Endothelial cell of umbilical vein (primary cell): ENCODE measurements at regions not wholly inside any gene's neighbourhood (a gene's known extent, or its start where the extent isn't known, plus 50 kb on each side); places are given as distances from the start of the nearest gene placed in this dataset.

Experiments
- BruUV-seq: library from RNA; stranded (reverse); fragments of 400-500 nt; replicated peaks from 2 replicates; lab custom pipeline; 2021; lab: Mats Ljungman, UMichigan
- CTCF ChIA-PET: fragments of 300-600, 350-600 bp; sonication (Branson Sonifier 250); formaldehyde crosslinking; loops from one replicate; lab custom pipeline; 2021; ENCODE audit warnings: antibody characterized with exemption, inconsistent platforms; lab: Charles Lee
- POLR2A ChIA-PET: fragments of 300-600, 350-600 bp; sonication (Branson Sonifier 250); formaldehyde crosslinking; loops from one replicate; lab custom pipeline; 2021; ENCODE audit warnings: antibody characterized with exemption, inconsistent platforms; lab: Charles Lee
- DNase-seq: peaks from one replicate; pipeline ENCODE4 v3.0.0-alpha.2; 2011; ENCODE audit warnings: low read depth, low spot score
- FAIRE-seq: peaks from 2 replicates; lab custom pipeline; 2011; peaks lifted over from hg19 to GRCh38; lab: Jason Lieb, UNC
- H2AFZ ChIP-seq: 2 replicates; pipeline ENCODE4 v1.6.0; 2012; ENCODE audit warnings: low read depth, low read length, control low read depth, inconsistent platforms
- H3K27ac ChIP-seq: 2 replicates; pipeline ENCODE4 v1.5.1; 2011; ENCODE audit warnings: low read depth, mild to moderate bottlenecking, control low read depth, low read length, moderate library complexity; ENCODE audit not compliant: insufficient read depth
- H3K27me3 ChIP-seq, 2 experiments: 2 replicates each; pipeline versions ENCODE4 v1.6.0 to v1.6.1; 2011; ENCODE audit warnings: low read length in 2 of 2, mixed read lengths in 1 of 2; ENCODE audit not compliant: control insufficient read depth in 2 of 2, insufficient read depth in 2 of 2
- H3K36me3 ChIP-seq, 2 experiments: 2 replicates in 1 of 2; 3 replicates in 1 of 2; pipeline ENCODE4 v1.5.1; 2011; ENCODE audit warnings: low read length in 2 of 2, mild to moderate bottlenecking in 1 of 2, moderate library complexity in 1 of 2; ENCODE audit not compliant: control insufficient read depth in 2 of 2, insufficient read depth in 2 of 2; ENCODE audit errors: extremely low read depth in 1 of 2
- H3K4me1 ChIP-seq: 3 replicates; pipeline ENCODE4 v1.5.1; 2011; ENCODE audit warnings: mild to moderate bottlenecking, low read length; ENCODE audit not compliant: control insufficient read depth, insufficient read depth; ENCODE audit errors: extremely low read depth
- H3K4me2 ChIP-seq: 2 replicates; pipeline ENCODE4 v1.6.1; 2011; ENCODE audit warnings: low read length, control low read depth, mixed read lengths; ENCODE audit not compliant: insufficient read depth
- H3K4me3 ChIP-seq, 3 experiments: fragments of 200-600 bp in 1 of 3; sonication (generic), shearing (Covaris generic) in 1 of 3; replicated peaks in 1 of 3; 2 replicates each; pipeline ENCODE4 v1.5.1; 2011 to 2016; ENCODE audit warnings: control low read depth in 3 of 3, low read length in 3 of 3, mild to moderate bottlenecking in 2 of 3, inconsistent platforms in 1 of 3, low read depth in 1 of 3, moderate library complexity in 1 of 3; ENCODE audit not compliant: insufficient read depth in 1 of 3
- H3K79me2 ChIP-seq: 2 replicates; pipeline ENCODE4 v1.6.0; 2012; ENCODE audit warnings: low read length, inconsistent platforms; ENCODE audit not compliant: control insufficient read depth, insufficient read depth
- H3K9ac ChIP-seq: replicated peaks from 2 replicates; pipeline ENCODE3; 2011; ENCODE audit warnings: low read length, control low read depth; ENCODE audit not compliant: insufficient read depth; ENCODE audit errors: extremely low read depth
- H3K9me1 ChIP-seq: replicated peaks from 3 replicates; pipeline ENCODE4 v1.6.0; 2011; ENCODE audit warnings: mild to moderate bottlenecking, low read length; ENCODE audit not compliant: control insufficient read depth, insufficient read depth; ENCODE audit errors: extremely low read depth
- H3K9me3 ChIP-seq: replicated peaks from 2 replicates; pipeline ENCODE4 v1.5.1; 2012; ENCODE audit warnings: low read length, inconsistent platforms; ENCODE audit not compliant: control insufficient read depth, insufficient read depth
- H4K20me1 ChIP-seq: replicated peaks from 2 replicates; pipeline ENCODE3; 2011; ENCODE audit warnings: mild to moderate bottlenecking, low read length; ENCODE audit not compliant: control insufficient read depth, insufficient read depth; ENCODE audit errors: extremely low read depth
- EZH2 ChIP-seq: IDR thresholded peaks from 2 replicates; pipeline ENCODE4 v1.6.1; 2012; ENCODE audit warnings: borderline replicate concordance, low read depth, mild to moderate bottlenecking, moderate library complexity, low read length, inconsistent platforms; ENCODE audit not compliant: severe bottlenecking
- FOS ChIP-seq: IDR thresholded peaks from 2 replicates; pipeline ENCODE4 v1.6.1; 2011; ENCODE audit warnings: mild to moderate bottlenecking, low read length, moderate library complexity, borderline replicate concordance; ENCODE audit not compliant: insufficient read depth
- GATA2 ChIP-seq: IDR thresholded peaks from 2 replicates; pipeline ENCODE4 v1.7.0; 2011; ENCODE audit warnings: low read depth, mild to moderate bottlenecking, moderate library complexity, mixed read lengths, low read length; ENCODE audit not compliant: insufficient read length, insufficient read depth
- JUN ChIP-seq: IDR thresholded peaks from 2 replicates; pipeline ENCODE4 v1.6.1; 2011; ENCODE audit warnings: borderline replicate concordance, low read depth; ENCODE audit not compliant: insufficient read length, insufficient read depth
- MYC ChIP-seq: IDR thresholded peaks from one replicate; pipeline ENCODE4 v1.6.1; 2011; ENCODE audit warnings: mild to moderate bottlenecking, low read depth, low read length
- POLR2A ChIP-seq: IDR thresholded peaks from 2 replicates; pipeline ENCODE4 v1.6.1; 2012; ENCODE audit warnings: low read depth, mild to moderate bottlenecking, control low read depth, low read length
- POLR2AphosphoS5 ChIP-seq: IDR thresholded peaks from 2 replicates; pipeline ENCODE4 v1.6.1; 2012; ENCODE audit warnings: low read depth, mild to moderate bottlenecking, control low read depth, low read length, moderate library complexity; ENCODE audit not compliant: insufficient read depth
- dilution Hi-C: fragments of 300-500 bp; cut with MboI; formaldehyde crosslinking; loops from one replicate; pipeline ENCODE4 v1.15.0; 2019; ENCODE audit warnings: low sequenced_read_pairs; ENCODE audit not compliant: extremely low pct_ligation_motif_present
- intact Hi-C: fragments of 100-400 bp; cut with micrococcal nuclease; formaldehyde crosslinking; loops from one replicate; pipeline ENCODE4 v1.10.0; 2022
- TF ChIP-seq, protein P1 (sequence below): IDR thresholded peaks from 2 replicates; pipeline ENCODE4 v1.6.1; 2011; ENCODE audit not compliant: insufficient read depth, insufficient read length
- TF ChIP-seq, protein P2 (sequence below), 2 donors: IDR thresholded peaks; 1 replicate in 1 of 2; 2 replicates in 1 of 2; pipeline ENCODE4 v1.5.1; 2011; ENCODE audit warnings: low read length in 2 of 2, mild to moderate bottlenecking in 2 of 2, moderate library complexity in 2 of 2, control low read depth in 1 of 2, inconsistent platforms in 1 of 2, low read depth in 1 of 2; ENCODE audit not compliant: insufficient read depth in 1 of 2; ENCODE audit errors: extremely low read depth in 1 of 2

DNA sequence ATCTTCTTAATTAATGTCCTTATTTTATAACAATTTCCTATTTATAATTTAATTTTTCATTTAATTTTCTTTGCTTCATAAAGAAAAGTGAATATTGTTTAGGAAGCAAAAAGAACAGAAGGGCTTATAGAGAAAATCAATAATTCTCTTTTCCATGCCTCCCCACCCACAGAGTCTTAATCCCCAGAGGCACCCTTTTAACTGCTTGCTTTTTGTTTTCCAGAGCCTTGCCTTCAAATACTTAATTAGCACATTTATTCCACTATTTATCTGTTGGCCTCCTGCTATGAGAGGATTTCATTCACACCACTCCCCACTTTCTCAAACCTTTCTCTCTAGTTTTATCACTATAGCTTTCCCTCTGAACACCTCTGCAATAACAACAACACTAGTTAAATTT, 373.6 kb downstream of the MBD2 start:
- Histone ChIP-seq H3K36me3 (no peaks in the 10 kb centered on the region), H3K4me2 (no peak overlapping the region), H3K9me3 (peaks cover 3% of the 10 kb centered on the region), H3K27me3 (no peaks in the 10 kb centered on the region), H3K4me3 (no peak overlapping the region), H3K9me1 (no peaks in the 10 kb centered on the region), H3K79me2 (no peaks in the 10 kb centered on the region), H3K4me1 (no peaks in the 10 kb centered on the region), H2AFZ (no peak overlapping the region), H3K9ac (no peak overlapping the region), H4K20me1 (no peaks in the 10 kb centered on the region), H3K27ac (no peak overlapping the region)
- ChIA-PET CTCF (no interaction called here), POLR2A (no interaction called here)
- BruUV-seq: no TSS peak
- dilution Hi-C loops: no loop called here
- DNase-seq (no peak), FAIRE-seq (no peak)
- intact Hi-C loops: no loop called here
- no peak for TF ChIP-seq JUN
- TF ChIP-seq EZH2: no peak
- TF ChIP-seq, protein P1, sequence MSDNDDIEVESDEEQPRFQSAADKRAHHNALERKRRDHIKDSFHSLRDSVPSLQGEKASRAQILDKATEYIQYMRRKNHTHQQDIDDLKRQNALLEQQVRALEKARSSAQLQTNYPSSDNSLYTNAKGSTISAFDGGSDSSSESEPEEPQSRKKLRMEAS: no peak
- TF ChIP-seq MYC: no peak
- TF ChIP-seq GATA2: no peak
- TF ChIP-seq POLR2A: no peak
- TF ChIP-seq POLR2AphosphoS5: no peak
- TF ChIP-seq FOS: no peak
- TF ChIP-seq, protein P2, sequence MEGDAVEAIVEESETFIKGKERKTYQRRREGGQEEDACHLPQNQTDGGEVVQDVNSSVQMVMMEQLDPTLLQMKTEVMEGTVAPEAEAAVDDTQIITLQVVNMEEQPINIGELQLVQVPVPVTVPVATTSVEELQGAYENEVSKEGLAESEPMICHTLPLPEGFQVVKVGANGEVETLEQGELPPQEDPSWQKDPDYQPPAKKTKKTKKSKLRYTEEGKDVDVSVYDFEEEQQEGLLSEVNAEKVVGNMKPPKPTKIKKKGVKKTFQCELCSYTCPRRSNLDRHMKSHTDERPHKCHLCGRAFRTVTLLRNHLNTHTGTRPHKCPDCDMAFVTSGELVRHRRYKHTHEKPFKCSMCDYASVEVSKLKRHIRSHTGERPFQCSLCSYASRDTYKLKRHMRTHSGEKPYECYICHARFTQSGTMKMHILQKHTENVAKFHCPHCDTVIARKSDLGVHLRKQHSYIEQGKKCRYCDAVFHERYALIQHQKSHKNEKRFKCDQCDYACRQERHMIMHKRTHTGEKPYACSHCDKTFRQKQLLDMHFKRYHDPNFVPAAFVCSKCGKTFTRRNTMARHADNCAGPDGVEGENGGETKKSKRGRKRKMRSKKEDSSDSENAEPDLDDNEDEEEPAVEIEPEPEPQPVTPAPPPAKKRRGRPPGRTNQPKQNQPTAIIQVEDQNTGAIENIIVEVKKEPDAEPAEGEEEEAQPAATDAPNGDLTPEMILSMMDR (IDR thresholded peaks at IDR 0.05; ENCODE audit: extremely low read depth in 1 of 2, insufficient read depth in 1 of 2, low read depth in 1 of 2, low read length in 2 of 2): no peak
